GM12873 (cell line): ENCODE measurements at regions not wholly inside any gene's neighbourhood (a gene's known extent, or its start where the extent isn't known, plus 50 kb on each side); places are given as distances from the start of the nearest gene placed in this dataset.

ENCODE experiments used
- CTCF ChIP-seq: IDR thresholded peaks from 2 replicates; pipeline ENCODE4 v1.5.1; 2012; ENCODE audit warnings: low read depth, mild to moderate bottlenecking, moderate library complexity, low read length, control low read depth; ENCODE audit not compliant: insufficient read depth; ENCODE audit errors: missing control alignments

- TF ChIP-seq CTCF: no peak
Measured at GRCh38 chr13:73508841-73509240, 450.0 kb downstream of the KLF5 start.

GRCh38 chr13:73505376-73505890 is 446.6 kb downstream of the KLF5 start:
- no peak for TF ChIP-seq CTCF

- no peak for TF ChIP-seq CTCF
Measured at GRCh38 chr13:73499695-73500094, 440.9 kb downstream of the KLF5 start.

- TF ChIP-seq CTCF: no peak
Measured at GRCh38 chr13:73497430-73497829, 438.6 kb downstream of the KLF5 start.

- no peak for TF ChIP-seq CTCF
Measured at GRCh38 chr13:73496711-73497110, 437.9 kb downstream of the KLF5 start.

- TF ChIP-seq CTCF: no peak
Measured at GRCh38 chr13:73492811-73493210, 434.0 kb downstream of the KLF5 start.

- no peak for TF ChIP-seq CTCF
Measured at GRCh38 chr13:73482556-73482955, 423.8 kb downstream of the KLF5 start.
